ENCODE measurements at regions not wholly inside any gene's neighbourhood (a gene's known extent, or its start where the extent isn't known, plus 50 kb on each side); places are given as distances from the start of the nearest gene placed in this dataset.

DNA sequence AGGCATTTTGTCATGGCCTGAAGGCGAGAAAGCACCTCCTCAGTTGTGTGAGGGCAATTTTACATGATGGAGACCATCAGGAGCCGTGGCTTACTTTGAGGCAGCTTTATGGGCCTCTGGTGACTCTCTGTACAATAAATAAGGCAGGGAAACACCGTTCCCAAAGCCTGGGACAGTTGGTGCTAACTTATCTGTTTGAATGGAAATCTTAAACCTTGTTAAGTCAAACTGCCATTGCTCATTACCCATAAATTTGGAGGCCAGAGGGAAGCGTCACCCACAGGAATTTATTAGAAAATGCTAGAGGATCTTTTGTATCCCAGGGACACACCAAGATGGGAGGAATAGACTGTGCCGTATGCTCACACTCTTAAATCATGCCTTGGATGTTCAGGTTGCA, 1156.9 kb downstream of the BRD1 start (continued):
- TF ChIP-seq, protein P1, sequence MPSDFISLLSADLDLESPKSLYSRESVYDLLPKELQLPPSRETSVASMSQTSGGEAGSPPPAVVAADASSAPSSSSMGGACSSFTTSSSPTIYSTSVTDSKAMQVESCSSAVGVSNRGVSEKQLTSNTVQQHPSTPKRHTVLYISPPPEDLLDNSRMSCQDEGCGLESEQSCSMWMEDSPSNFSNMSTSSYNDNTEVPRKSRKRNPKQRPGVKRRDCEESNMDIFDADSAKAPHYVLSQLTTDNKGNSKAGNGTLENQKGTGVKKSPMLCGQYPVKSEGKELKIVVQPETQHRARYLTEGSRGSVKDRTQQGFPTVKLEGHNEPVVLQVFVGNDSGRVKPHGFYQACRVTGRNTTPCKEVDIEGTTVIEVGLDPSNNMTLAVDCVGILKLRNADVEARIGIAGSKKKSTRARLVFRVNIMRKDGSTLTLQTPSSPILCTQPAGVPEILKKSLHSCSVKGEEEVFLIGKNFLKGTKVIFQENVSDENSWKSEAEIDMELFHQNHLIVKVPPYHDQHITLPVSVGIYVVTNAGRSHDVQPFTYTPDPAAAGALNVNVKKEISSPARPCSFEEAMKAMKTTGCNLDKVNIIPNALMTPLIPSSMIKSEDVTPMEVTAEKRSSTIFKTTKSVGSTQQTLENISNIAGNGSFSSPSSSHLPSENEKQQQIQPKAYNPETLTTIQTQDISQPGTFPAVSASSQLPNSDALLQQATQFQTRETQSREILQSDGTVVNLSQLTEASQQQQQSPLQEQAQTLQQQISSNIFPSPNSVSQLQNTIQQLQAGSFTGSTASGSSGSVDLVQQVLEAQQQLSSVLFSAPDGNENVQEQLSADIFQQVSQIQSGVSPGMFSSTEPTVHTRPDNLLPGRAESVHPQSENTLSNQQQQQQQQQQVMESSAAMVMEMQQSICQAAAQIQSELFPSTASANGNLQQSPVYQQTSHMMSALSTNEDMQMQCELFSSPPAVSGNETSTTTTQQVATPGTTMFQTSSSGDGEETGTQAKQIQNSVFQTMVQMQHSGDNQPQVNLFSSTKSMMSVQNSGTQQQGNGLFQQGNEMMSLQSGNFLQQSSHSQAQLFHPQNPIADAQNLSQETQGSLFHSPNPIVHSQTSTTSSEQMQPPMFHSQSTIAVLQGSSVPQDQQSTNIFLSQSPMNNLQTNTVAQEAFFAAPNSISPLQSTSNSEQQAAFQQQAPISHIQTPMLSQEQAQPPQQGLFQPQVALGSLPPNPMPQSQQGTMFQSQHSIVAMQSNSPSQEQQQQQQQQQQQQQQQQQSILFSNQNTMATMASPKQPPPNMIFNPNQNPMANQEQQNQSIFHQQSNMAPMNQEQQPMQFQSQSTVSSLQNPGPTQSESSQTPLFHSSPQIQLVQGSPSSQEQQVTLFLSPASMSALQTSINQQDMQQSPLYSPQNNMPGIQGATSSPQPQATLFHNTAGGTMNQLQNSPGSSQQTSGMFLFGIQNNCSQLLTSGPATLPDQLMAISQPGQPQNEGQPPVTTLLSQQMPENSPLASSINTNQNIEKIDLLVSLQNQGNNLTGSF (CRISPR knock-in tag; IDR thresholded peaks at IDR 0.05) = no peak
- TF ChIP-seq, protein P2, sequence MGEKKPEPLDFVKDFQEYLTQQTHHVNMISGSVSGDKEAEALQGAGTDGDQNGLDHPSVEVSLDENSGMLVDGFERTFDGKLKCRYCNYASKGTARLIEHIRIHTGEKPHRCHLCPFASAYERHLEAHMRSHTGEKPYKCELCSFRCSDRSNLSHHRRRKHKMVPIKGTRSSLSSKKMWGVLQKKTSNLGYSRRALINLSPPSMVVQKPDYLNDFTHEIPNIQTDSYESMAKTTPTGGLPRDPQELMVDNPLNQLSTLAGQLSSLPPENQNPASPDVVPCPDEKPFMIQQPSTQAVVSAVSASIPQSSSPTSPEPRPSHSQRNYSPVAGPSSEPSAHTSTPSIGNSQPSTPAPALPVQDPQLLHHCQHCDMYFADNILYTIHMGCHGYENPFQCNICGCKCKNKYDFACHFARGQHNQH (CRISPR knock-in tag; IDR thresholded peaks at IDR 0.05) = no peak
- no peak for TF ChIP-seq ZNF792 (CRISPR knock-in tag; IDR thresholded peaks at IDR 0.05)
- TF ChIP-seq, protein P3, sequence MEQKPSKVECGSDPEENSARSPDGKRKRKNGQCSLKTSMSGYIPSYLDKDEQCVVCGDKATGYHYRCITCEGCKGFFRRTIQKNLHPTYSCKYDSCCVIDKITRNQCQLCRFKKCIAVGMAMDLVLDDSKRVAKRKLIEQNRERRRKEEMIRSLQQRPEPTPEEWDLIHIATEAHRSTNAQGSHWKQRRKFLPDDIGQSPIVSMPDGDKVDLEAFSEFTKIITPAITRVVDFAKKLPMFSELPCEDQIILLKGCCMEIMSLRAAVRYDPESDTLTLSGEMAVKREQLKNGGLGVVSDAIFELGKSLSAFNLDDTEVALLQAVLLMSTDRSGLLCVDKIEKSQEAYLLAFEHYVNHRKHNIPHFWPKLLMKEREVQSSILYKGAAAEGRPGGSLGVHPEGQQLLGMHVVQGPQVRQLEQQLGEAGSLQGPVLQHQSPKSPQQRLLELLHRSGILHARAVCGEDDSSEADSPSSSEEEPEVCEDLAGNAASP (CRISPR knock-in tag; IDR thresholded peaks at IDR 0.05; ENCODE audit: borderline replicate concordance) = no peak
- TF ChIP-seq ZSCAN25 (CRISPR knock-in tag; IDR thresholded peaks at IDR 0.05) = no peak
- TF ChIP-seq, protein P4, sequence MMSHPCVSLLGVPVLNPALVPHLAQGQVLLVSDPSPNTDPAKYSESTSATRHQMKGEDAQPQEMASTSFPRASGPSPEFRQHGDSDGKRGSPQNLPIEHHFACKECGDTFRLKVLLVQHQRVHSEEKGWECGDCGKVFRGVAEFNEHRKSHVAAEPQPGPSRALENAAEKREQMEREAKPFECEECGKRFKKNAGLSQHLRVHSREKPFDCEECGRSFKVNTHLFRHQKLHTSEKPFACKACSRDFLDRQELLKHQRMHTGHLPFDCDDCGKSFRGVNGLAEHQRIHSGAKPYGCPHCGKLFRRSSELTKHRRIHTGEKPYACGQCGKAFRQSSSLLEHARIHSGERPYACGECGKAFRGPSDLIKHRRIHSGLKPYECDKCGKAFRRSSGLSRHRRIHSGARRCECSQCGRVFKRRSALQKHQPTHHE (CRISPR knock-in tag; IDR thresholded peaks at IDR 0.05; ENCODE audit: borderline replicate concordance) = no peak
- no peak for TF ChIP-seq ZNF766 (CRISPR knock-in tag; IDR thresholded peaks at IDR 0.05; ENCODE audit: borderline replicate concordance)
- no peak for TF ChIP-seq TBL1XR1 (IDR thresholded peaks at IDR 0.05; ENCODE audit: borderline replicate concordance, low read length, partially characterized antibody)
- no peak for TF ChIP-seq SMAD1 (CRISPR knock-in tag; IDR thresholded peaks at IDR 0.05; ENCODE audit: borderline replicate concordance, low read depth)
- TF ChIP-seq, protein P5, sequence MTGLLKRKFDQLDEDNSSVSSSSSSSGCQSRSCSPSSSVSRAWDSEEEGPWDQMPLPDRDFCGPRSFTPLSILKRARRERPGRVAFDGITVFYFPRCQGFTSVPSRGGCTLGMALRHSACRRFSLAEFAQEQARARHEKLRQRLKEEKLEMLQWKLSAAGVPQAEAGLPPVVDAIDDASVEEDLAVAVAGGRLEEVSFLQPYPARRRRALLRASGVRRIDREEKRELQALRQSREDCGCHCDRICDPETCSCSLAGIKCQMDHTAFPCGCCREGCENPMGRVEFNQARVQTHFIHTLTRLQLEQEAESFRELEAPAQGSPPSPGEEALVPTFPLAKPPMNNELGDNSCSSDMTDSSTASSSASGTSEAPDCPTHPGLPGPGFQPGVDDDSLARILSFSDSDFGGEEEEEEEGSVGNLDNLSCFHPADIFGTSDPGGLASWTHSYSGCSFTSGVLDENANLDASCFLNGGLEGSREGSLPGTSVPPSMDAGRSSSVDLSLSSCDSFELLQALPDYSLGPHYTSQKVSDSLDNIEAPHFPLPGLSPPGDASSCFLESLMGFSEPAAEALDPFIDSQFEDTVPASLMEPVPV (CRISPR knock-in tag; IDR thresholded peaks at IDR 0.05) = no peak

Measured in HepG2 (cell line).